LHCN-M2 (cell line): ENCODE measurements at regions not wholly inside any gene's neighbourhood (a gene's known extent, or its start where the extent isn't known, plus 50 kb on each side); places are given as distances from the start of the nearest gene placed in this dataset.
"Not testable (repeated sequence)": the region's sequence is repeated elsewhere in the genome, so short reads cannot be mapped to it uniquely, and the experiment has no call there.

ENCODE experiments used
- DNase-seq: peaks from one replicate; pipeline ENCODE4 v3.0.0-alpha.2; 2012; ENCODE audit warnings: low read depth

- DNase-seq = no peak
Measured at GRCh38 chr22:23381661-23382427, 198.2 kb downstream of the IGLL1 start.

- DNase-seq = no peak
Measured at GRCh38 chr22:23380911-23381310, 199.2 kb downstream of the IGLL1 start.

GRCh38 chr22:23380230-23380573 is 199.9 kb downstream of the IGLL1 start:
- DNase-seq = no peak

GRCh38 chr22:23379540-23380229 is 199.4 kb downstream of the BCR start:
- not testable (repeated sequence) for DNase-seq

GRCh38 chr22:23377767-23378166 is 197.5 kb downstream of the BCR start:
- no peak for DNase-seq

- DNase-seq = no peak
Measured at GRCh38 chr22:23376256-23376655, 195.9 kb downstream of the BCR start.

- DNase-seq = no peak
Measured at GRCh38 chr22:23375031-23375827, 194.9 kb downstream of the BCR start.

GRCh38 chr22:23373601-23374000 is 193.3 kb downstream of the BCR start:
- no peak for DNase-seq

- DNase-seq = no peak
Measured at GRCh38 chr22:23370251-23370650, 189.9 kb downstream of the BCR start.

- no peak for DNase-seq
Measured at GRCh38 chr22:23369054-23369685, 188.9 kb downstream of the BCR start.
